Sigmoid colon (tissue), 6 donors: ENCODE measurements at regions not wholly inside any gene's neighbourhood (a gene's known extent, or its start where the extent isn't known, plus 50 kb on each side); places are given as distances from the start of the nearest gene placed in this dataset.
"Not testable (repeated sequence)": the region's sequence is repeated elsewhere in the genome, so short reads cannot be mapped to it uniquely, and the experiment has no call there.

ENCODE experiments used
- DNase-seq: peaks from one replicate; pipeline ENCODE4 v3.0.0-alpha.2; 2019
- H3K27ac ChIP-seq, 4 donors: fragments of 200-600 bp; sonication (generic); one replicate each; pipeline ENCODE4 v1.5.1; 2016 to 2019; ENCODE audit warnings: mild to moderate bottlenecking in 1 of 4
- H3K27me3 ChIP-seq, 3 donors: fragments of 200-600 bp; sonication (generic); one replicate each; pipeline ENCODE4 v1.5.1; 2019; ENCODE audit warnings: mild to moderate bottlenecking in 1 of 3
- H3K36me3 ChIP-seq, 4 donors: fragments of 200-600 bp; sonication (generic); one replicate each; pipeline ENCODE4 v1.5.1; 2016 to 2019
- H3K4me1 ChIP-seq, 4 donors: fragments of 200-600 bp; sonication (generic); one replicate each; pipeline ENCODE4 v1.5.1; 2017 to 2019
- H3K4me3 ChIP-seq, 4 donors: fragments of 200-600 bp; sonication (generic); one replicate each; pipeline ENCODE4 v1.5.1; 2017 to 2019; ENCODE audit warnings: mild to moderate bottlenecking in 2 of 4, moderate library complexity in 1 of 4
- H3K9me3 ChIP-seq, 4 donors: fragments of 200-600 bp in 3 of 4; sonication (generic) in 3 of 4; one replicate each; pipeline versions ENCODE4 v1.5.1 to v1.6.1; 2013 to 2019
- CTCF ChIP-seq, 4 experiments: fragments of 450-650 bp in 3 of 4; fragments of 200-600 bp in 1 of 4; IDR thresholded peaks; one replicate each; pipeline ENCODE4 v1.5.1; 2016 to 2019; ENCODE audit warnings: antibody characterized with exemption in 4 of 4, mild to moderate bottlenecking in 3 of 4, moderate library complexity in 2 of 4
- EP300 ChIP-seq, 4 donors: sonication (generic); formaldehyde crosslinking; IDR thresholded peaks; one replicate each; pipeline ENCODE4 v1.6.1; 2017; ENCODE audit warnings: antibody characterized with exemption in 4 of 4
- POLR2A ChIP-seq, 2 donors: fragments of 450-650 bp; IDR thresholded peaks; one replicate each; pipeline ENCODE4 v1.6.1; 2016; ENCODE audit warnings: antibody characterized with exemption in 2 of 2, mild to moderate bottlenecking in 2 of 2, moderate library complexity in 2 of 2
- POLR2AphosphoS5 ChIP-seq, 4 donors: sonication (generic); formaldehyde crosslinking; IDR thresholded peaks; one replicate each; pipeline ENCODE4 v1.6.1; 2017; ENCODE audit warnings: antibody characterized with exemption in 4 of 4
- WGBS, 2 donors: extraction: QIAGEN DNeasy Blood & Tissue Kit; methylation state at CpG; one replicate each; pipeline ENCODE4 v1.1.7; 2013; 5-methylcytosine and 5-hydroxymethylcytosine counted together
- intact Hi-C: fragments of 100-400 bp; cut with DNase I; formaldehyde crosslinking; loops from one replicate; pipeline ENCODE4 v1.15.1; 2023
- donor health status: healthy with polysubstance abuse.
- donor health status: healthy.

- no peaks in the 10 kb centered on the region for H3K4me1 ChIP-seq
- TF ChIP-seq POLR2A (IDR thresholded peaks at IDR 0.05) (no peak), CTCF (IDR thresholded peaks at IDR 0.05) (no peak), POLR2AphosphoS5 (IDR thresholded peaks at IDR 0.05) (no peak), EP300 (IDR thresholded peaks at IDR 0.05) (no peak)
Observed at GRCh38 chr3:95335517-95335916, 1272.7 kb downstream of the NSUN3 start.

GRCh38 chr3:95338446-95338845, 1275.6 kb downstream of the NSUN3 start:
- DNase-seq: no peak
- H3K4me3 ChIP-seq: no peak overlapping the region
- no peaks in the 10 kb centered on the region for H3K4me1 ChIP-seq
- no peaks in the 10 kb centered on the region for H3K36me3 ChIP-seq
- no peaks in the 10 kb centered on the region for H3K9me3 ChIP-seq
- no peak for TF ChIP-seq EP300 (IDR thresholded peaks at IDR 0.05)
- TF ChIP-seq CTCF (IDR thresholded peaks at IDR 0.05): no peak
- TF ChIP-seq POLR2A (IDR thresholded peaks at IDR 0.05): no peak
- no peak for TF ChIP-seq POLR2AphosphoS5 (IDR thresholded peaks at IDR 0.05)
- H3K27me3 ChIP-seq: no peaks in the 10 kb centered on the region
- H3K27ac ChIP-seq: no peak overlapping the region
- intact Hi-C loops: no loop called here
- WGBS, 2 donors: 47 to 81% methylated on average over 1 of the region's 1 CpG

More at GRCh38 chr3:95335517-95335916, 1272.7 kb downstream of the NSUN3 start:
- no peak for DNase-seq
- Histone ChIP-seq H3K9me3 (no peaks in the 10 kb centered on the region), H3K4me3 (no peak overlapping the region), H3K36me3 (no peaks in the 10 kb centered on the region), H3K27ac (no peak overlapping the region), H3K27me3 (no peaks in the 10 kb centered on the region)
- intact Hi-C loops: no loop called here

GRCh38 chr3:95341314-95341713, 1278.5 kb downstream of the NSUN3 start:
- intact Hi-C loops: no loop called here
- DNase-seq: no peak
- H3K27ac ChIP-seq: no peak overlapping the region
- H3K4me1 ChIP-seq: no peaks in the 10 kb centered on the region
- no peaks in the 10 kb centered on the region for H3K9me3 ChIP-seq
- 15 to 58% methylated on average over 8 of the region's 8 CpGs for WGBS, 2 donors
- H3K27me3 ChIP-seq: no peaks in the 10 kb centered on the region
- no peak overlapping the region for H3K4me3 ChIP-seq
- no peaks in the 10 kb centered on the region for H3K36me3 ChIP-seq
- no peak for TF ChIP-seq POLR2A (IDR thresholded peaks at IDR 0.05)
- no peak for TF ChIP-seq POLR2AphosphoS5 (IDR thresholded peaks at IDR 0.05)
- no peak for TF ChIP-seq CTCF (IDR thresholded peaks at IDR 0.05)
- no peak for TF ChIP-seq EP300 (IDR thresholded peaks at IDR 0.05)

- Histone ChIP-seq H3K36me3 (no peaks in the 10 kb centered on the region), H3K4me1 (no peaks in the 10 kb centered on the region), H3K4me3 (no peak overlapping the region), H3K27me3 (no peaks in the 10 kb centered on the region), H3K27ac (no peak overlapping the region), H3K9me3 (no peaks in the 10 kb centered on the region)
- TF ChIP-seq POLR2A (IDR thresholded peaks at IDR 0.05) (no peak), CTCF (IDR thresholded peaks at IDR 0.05) (no peak), EP300 (IDR thresholded peaks at IDR 0.05) (no peak), POLR2AphosphoS5 (IDR thresholded peaks at IDR 0.05) (no peak)
- intact Hi-C loops: no loop called here
- no peak for DNase-seq
- WGBS, 2 donors: 11 to 52% methylated on average over 4 of the region's 4 CpGs
Observed at GRCh38 chr3:95343228-95343627, 1280.4 kb downstream of the NSUN3 start.

- H3K27ac ChIP-seq: no peak overlapping the region
- H3K27me3 ChIP-seq: no peaks in the 10 kb centered on the region
- TF ChIP-seq CTCF (IDR thresholded peaks at IDR 0.05) (no peak), POLR2A (IDR thresholded peaks at IDR 0.05) (no peak)
- DNase-seq: no peak
- no peaks in the 10 kb centered on the region for H3K36me3 ChIP-seq
- intact Hi-C loops: no loop called here
- no peak overlapping the region for H3K4me3 ChIP-seq
- H3K9me3 ChIP-seq: no peaks in the 10 kb centered on the region
- no peaks in the 10 kb centered on the region for H3K4me1 ChIP-seq
- WGBS, 2 donors: 84 to 90% methylated on average over 1 of the region's 1 CpG
Observed at GRCh38 chr3:95343767-95344166, 1280.9 kb downstream of the NSUN3 start.

GRCh38 chr3:95347936-95348335, 1285.1 kb downstream of the NSUN3 start:
- H3K36me3 ChIP-seq, DNase-seq, H3K9me3 ChIP-seq, intact Hi-C loops, H3K27ac ChIP-seq, H3K4me3 ChIP-seq, H3K27me3 ChIP-seq: not testable (repeated sequence)
- 37 to 69% methylated on average over 4 of the region's 4 CpGs for WGBS, 2 donors
- H3K4me1 ChIP-seq: peaks cover 0 to 17% (median 7%) of the 10 kb centered on the region in 4 donors
